H1 (cell line): ENCODE measurements at regions not wholly inside any gene's neighbourhood (a gene's known extent, or its start where the extent isn't known, plus 50 kb on each side); places are given as distances from the start of the nearest gene placed in this dataset.

Source experiments
- BCL11A ChIP-seq, 2 experiments: IDR thresholded peaks; one replicate each; pipeline ENCODE4 v1.6.1; 2011; ENCODE audit warnings: low read depth in 2 of 2, low read length in 2 of 2, mild to moderate bottlenecking in 2 of 2
- EP300 ChIP-seq, 2 experiments: IDR thresholded peaks; 1 replicate in 1 of 2; 2 replicates in 1 of 2; pipeline ENCODE4 v1.6.1; 2011 to 2012; ENCODE audit warnings: low read depth in 2 of 2, low read length in 2 of 2, mild to moderate bottlenecking in 2 of 2, borderline replicate concordance in 1 of 2, inconsistent platforms in 1 of 2, moderate library complexity in 1 of 2
- FOSL1 ChIP-seq: IDR thresholded peaks from 2 replicates; pipeline ENCODE4 v1.6.1; 2011; ENCODE audit warnings: mild to moderate bottlenecking, low read depth, low read length, moderate library complexity; ENCODE audit not compliant: insufficient read depth
- GTF2F1 ChIP-seq: IDR thresholded peaks from 2 replicates; pipeline ENCODE4 v1.6.1; 2012; ENCODE audit warnings: low read depth, low read length, improper control_type of control experiment, borderline replicate concordance
- JUN ChIP-seq: IDR thresholded peaks from 2 replicates; pipeline ENCODE4 v1.6.1; 2011; ENCODE audit warnings: low read depth, mild to moderate bottlenecking, improper control_type of control experiment, low read length
- MAFK ChIP-seq: IDR thresholded peaks from 2 replicates; pipeline ENCODE4 v1.6.1; 2012; ENCODE audit warnings: low read depth, mild to moderate bottlenecking, improper control_type of control experiment, low read length
- RXRA ChIP-seq: IDR thresholded peaks from 2 replicates; pipeline ENCODE4 v1.6.1; 2011; ENCODE audit warnings: low read depth, mild to moderate bottlenecking, low read length, moderate library complexity; ENCODE audit not compliant: insufficient read depth
- SUZ12 ChIP-seq: fragments of 200-600 bp; sonication (generic); IDR thresholded peaks from 2 replicates; pipeline ENCODE4 v1.6.1; 2012; ENCODE audit warnings: mild to moderate bottlenecking, inconsistent platforms, low read length, moderate library complexity, mixed read lengths
- TF ChIP-seq, protein P1 (sequence below): fragments of 300-600 bp; sonication (generic); IDR thresholded peaks from 2 replicates; pipeline ENCODE4 v1.7.1; 2012; ENCODE audit warnings: low read length, moderate library complexity, mild to moderate bottlenecking, inconsistent platforms; ENCODE audit not compliant: insufficient replicate concordance

DNA sequence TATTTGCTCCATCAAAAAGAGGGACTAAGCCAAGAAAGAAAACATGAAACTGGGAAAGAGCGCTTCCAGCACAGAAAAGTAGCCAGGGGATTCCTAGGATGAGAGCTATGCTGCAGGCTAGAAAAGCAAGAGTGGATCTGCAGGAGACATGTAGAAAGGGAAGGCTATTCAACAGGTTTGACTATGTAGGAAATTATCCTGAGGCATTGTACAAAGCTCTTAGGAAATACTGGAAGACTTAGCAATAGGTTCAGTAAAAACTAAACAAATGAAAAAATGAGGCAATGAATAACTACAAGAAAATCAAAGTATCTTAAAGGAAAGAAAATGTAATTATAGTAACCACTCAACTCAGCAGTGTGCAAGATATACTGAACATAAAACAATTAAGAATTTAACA lies 178.7 kb upstream of the FOXN2 start (continued):
- TF ChIP-seq, protein P1, sequence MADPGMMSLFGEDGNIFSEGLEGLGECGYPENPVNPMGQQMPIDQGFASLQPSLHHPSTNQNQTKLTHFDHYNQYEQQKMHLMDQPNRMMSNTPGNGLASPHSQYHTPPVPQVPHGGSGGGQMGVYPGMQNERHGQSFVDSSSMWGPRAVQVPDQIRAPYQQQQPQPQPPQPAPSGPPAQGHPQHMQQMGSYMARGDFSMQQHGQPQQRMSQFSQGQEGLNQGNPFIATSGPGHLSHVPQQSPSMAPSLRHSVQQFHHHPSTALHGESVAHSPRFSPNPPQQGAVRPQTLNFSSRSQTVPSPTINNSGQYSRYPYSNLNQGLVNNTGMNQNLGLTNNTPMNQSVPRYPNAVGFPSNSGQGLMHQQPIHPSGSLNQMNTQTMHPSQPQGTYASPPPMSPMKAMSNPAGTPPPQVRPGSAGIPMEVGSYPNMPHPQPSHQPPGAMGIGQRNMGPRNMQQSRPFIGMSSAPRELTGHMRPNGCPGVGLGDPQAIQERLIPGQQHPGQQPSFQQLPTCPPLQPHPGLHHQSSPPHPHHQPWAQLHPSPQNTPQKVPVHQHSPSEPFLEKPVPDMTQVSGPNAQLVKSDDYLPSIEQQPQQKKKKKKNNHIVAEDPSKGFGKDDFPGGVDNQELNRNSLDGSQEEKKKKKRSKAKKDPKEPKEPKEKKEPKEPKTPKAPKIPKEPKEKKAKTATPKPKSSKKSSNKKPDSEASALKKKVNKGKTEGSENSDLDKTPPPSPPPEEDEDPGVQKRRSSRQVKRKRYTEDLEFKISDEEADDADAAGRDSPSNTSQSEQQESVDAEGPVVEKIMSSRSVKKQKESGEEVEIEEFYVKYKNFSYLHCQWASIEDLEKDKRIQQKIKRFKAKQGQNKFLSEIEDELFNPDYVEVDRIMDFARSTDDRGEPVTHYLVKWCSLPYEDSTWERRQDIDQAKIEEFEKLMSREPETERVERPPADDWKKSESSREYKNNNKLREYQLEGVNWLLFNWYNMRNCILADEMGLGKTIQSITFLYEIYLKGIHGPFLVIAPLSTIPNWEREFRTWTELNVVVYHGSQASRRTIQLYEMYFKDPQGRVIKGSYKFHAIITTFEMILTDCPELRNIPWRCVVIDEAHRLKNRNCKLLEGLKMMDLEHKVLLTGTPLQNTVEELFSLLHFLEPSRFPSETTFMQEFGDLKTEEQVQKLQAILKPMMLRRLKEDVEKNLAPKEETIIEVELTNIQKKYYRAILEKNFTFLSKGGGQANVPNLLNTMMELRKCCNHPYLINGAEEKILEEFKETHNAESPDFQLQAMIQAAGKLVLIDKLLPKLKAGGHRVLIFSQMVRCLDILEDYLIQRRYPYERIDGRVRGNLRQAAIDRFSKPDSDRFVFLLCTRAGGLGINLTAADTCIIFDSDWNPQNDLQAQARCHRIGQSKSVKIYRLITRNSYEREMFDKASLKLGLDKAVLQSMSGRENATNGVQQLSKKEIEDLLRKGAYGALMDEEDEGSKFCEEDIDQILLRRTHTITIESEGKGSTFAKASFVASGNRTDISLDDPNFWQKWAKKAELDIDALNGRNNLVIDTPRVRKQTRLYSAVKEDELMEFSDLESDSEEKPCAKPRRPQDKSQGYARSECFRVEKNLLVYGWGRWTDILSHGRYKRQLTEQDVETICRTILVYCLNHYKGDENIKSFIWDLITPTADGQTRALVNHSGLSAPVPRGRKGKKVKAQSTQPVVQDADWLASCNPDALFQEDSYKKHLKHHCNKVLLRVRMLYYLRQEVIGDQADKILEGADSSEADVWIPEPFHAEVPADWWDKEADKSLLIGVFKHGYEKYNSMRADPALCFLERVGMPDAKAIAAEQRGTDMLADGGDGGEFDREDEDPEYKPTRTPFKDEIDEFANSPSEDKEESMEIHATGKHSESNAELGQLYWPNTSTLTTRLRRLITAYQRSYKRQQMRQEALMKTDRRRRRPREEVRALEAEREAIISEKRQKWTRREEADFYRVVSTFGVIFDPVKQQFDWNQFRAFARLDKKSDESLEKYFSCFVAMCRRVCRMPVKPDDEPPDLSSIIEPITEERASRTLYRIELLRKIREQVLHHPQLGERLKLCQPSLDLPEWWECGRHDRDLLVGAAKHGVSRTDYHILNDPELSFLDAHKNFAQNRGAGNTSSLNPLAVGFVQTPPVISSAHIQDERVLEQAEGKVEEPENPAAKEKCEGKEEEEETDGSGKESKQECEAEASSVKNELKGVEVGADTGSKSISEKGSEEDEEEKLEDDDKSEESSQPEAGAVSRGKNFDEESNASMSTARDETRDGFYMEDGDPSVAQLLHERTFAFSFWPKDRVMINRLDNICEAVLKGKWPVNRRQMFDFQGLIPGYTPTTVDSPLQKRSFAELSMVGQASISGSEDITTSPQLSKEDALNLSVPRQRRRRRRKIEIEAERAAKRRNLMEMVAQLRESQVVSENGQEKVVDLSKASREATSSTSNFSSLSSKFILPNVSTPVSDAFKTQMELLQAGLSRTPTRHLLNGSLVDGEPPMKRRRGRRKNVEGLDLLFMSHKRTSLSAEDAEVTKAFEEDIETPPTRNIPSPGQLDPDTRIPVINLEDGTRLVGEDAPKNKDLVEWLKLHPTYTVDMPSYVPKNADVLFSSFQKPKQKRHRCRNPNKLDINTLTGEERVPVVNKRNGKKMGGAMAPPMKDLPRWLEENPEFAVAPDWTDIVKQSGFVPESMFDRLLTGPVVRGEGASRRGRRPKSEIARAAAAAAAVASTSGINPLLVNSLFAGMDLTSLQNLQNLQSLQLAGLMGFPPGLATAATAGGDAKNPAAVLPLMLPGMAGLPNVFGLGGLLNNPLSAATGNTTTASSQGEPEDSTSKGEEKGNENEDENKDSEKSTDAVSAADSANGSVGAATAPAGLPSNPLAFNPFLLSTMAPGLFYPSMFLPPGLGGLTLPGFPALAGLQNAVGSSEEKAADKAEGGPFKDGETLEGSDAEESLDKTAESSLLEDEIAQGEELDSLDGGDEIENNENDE, result no peak
- TF ChIP-seq SUZ12 (no peak), GTF2F1 (no peak), FOSL1 (no peak), JUN (no peak), EP300 (IDR thresholded peaks at IDR 0.05; ENCODE audit: borderline replicate concordance in 1 of 2, low read depth in 2 of 2, low read length in 2 of 2) (no peak), BCL11A (IDR thresholded peaks at IDR 0.05; ENCODE audit: low read depth in 2 of 2, low read length in 2 of 2) (no peak), RXRA (no peak), MAFK (no peak)
